ENCODE measurements at regions not wholly inside any gene's neighbourhood (a gene's known extent, or its start where the extent isn't known, plus 50 kb on each side); places are given as distances from the start of the nearest gene placed in this dataset.

- no peak overlapping the region for H2BK20ac ChIP-seq (ENCODE audit: low read depth, low read length, poor library complexity, severe bottlenecking)
Observed at GRCh38 chr15:68880382-68880781, 49.9 kb upstream of the SPESP1 start.

More at GRCh38 chr15:68880382-68880781, 49.9 kb upstream of the SPESP1 start:
- H3K4ac ChIP-seq (ENCODE audit: low read depth, low read length) = no peak overlapping the region
- H3T11ph ChIP-seq (ENCODE audit: low read length) = no peak overlapping the region
- no peak for TF ChIP-seq CTCF (conservative IDR thresholded peaks at IDR 0.05)
- H3K36me3 Mint-ChIP-seq (ENCODE audit: insufficient read depth in 1 of 3, low read depth in 3 of 3) = no peaks in the 10 kb centered on the region
- no peak overlapping the region for H2AFZ ChIP-seq (ENCODE audit: low read length)
- no peaks in the 10 kb centered on the region for H3K4me1 ChIP-seq (ENCODE audit: insufficient read depth, low read length)
- no peak overlapping the region for H2BK120ac ChIP-seq (ENCODE audit: low read depth, low read length, poor library complexity, severe bottlenecking)
- H4K8ac ChIP-seq (replicated peaks; ENCODE audit: insufficient read length, low read depth, low read length) = no peak overlapping the region
- no peak overlapping the region for H2BK15ac ChIP-seq (ENCODE audit: low read depth, low read length)
- no peak overlapping the region for H3K14ac ChIP-seq (ENCODE audit: insufficient read depth, low read length)
- peaks cover 8 to 10% of the 10 kb centered on the region in 2 experiments for H3K4me1 Mint-ChIP-seq
- no peaks in the 10 kb centered on the region for H3K79me1 ChIP-seq (ENCODE audit: insufficient read depth, low read depth, low read length, poor library complexity, severe bottlenecking)
- no peak for DNase-seq
- H3K18ac ChIP-seq (ENCODE audit: insufficient read length, low read depth, low read length) = no peak overlapping the region
- no peak overlapping the region for H3K27ac ChIP-seq (ENCODE audit: insufficient read length, low read depth, low read length)
- H3K79me2 ChIP-seq (ENCODE audit: insufficient read depth, low read length) = no peaks in the 10 kb centered on the region
- no peak overlapping the region for H3K4me2 ChIP-seq (ENCODE audit: insufficient read depth, insufficient read length, low read length)
- no peak overlapping the region for H2AK5ac ChIP-seq (ENCODE audit: insufficient read length, low read length)
- no peak overlapping the region for H3K23ac ChIP-seq (ENCODE audit: insufficient read length, low read depth, low read length)
- no CpG with 5 or more reads among the region's 3 CpGs for WGBS (ENCODE audit: extremely low coverage, insufficient read length, low lambda C conversion rate)
- peaks cover 4% of the 10 kb centered on the region for H3K23me2 ChIP-seq (ENCODE audit: insufficient read length, low read depth, low read length, poor library complexity, severe bottlenecking)
- no peak overlapping the region for H2BK5ac ChIP-seq (ENCODE audit: insufficient read length, low read length)
- no peak overlapping the region for H4K91ac ChIP-seq (ENCODE audit: insufficient read length, low read depth, low read length)
- H3K9ac ChIP-seq (ENCODE audit: extremely low read depth, insufficient read length, low read length) = no peak overlapping the region
- no peaks in the 10 kb centered on the region for H4K20me1 ChIP-seq (ENCODE audit: control insufficient read depth, insufficient read depth, insufficient read length)
- H3K27me3 Mint-ChIP-seq (ENCODE audit: low read depth) = peaks cover 18% of the 10 kb centered on the region
- no peak overlapping the region for H4K5ac ChIP-seq (ENCODE audit: insufficient read length, low read depth, low read length)
- H2BK12ac ChIP-seq (ENCODE audit: insufficient read length, low read depth, low read length) = no peak overlapping the region
- no peaks in the 10 kb centered on the region for H3K9me3 Mint-ChIP-seq
- H3K4me3 Mint-ChIP-seq = no peak overlapping the region
- H3K27ac Mint-ChIP-seq = no peak overlapping the region
- H3K9me3 ChIP-seq (ENCODE audit: control insufficient read depth, low read depth, low read length) = no peaks in the 10 kb centered on the region
- H3K27me3 ChIP-seq (ENCODE audit: insufficient read depth, low read length) = no peaks in the 10 kb centered on the region
- H3K56ac ChIP-seq (ENCODE audit: insufficient read length, low read depth, low read length) = no peak overlapping the region
